Effector memory CD8-positive, alpha-beta T cell (primary cell): ENCODE measurements at regions not wholly inside any gene's neighbourhood (a gene's known extent, or its start where the extent isn't known, plus 50 kb on each side); places are given as distances from the start of the nearest gene placed in this dataset.

ENCODE experiments used
- ATAC-seq: fragments of 150-1000 bp; cut with Tn5 transposase; replicated peaks from 2 replicates; pipeline ENCODE4 v1.10.0; 2021; ENCODE audit warnings: mild to moderate bottlenecking, moderate library complexity
- DNase-seq, 3 experiments: peaks; one replicate each; pipeline ENCODE4 v3.0.0; 2021
- H3K27ac Mint-ChIP-seq, 2 donors: one replicate each; pipeline ENCODE4 v1.8.0; 2022; ENCODE audit warnings: mild to moderate bottlenecking in 2 of 2, mixed read lengths in 2 of 2, moderate library complexity in 2 of 2
- H3K27me3 Mint-ChIP-seq, 2 donors: one replicate each; pipeline ENCODE4 v1.8.0; 2022; ENCODE audit warnings: mixed read lengths in 2 of 2
- H3K36me3 Mint-ChIP-seq: one replicate; pipeline ENCODE4 v1.8.0; 2022; ENCODE audit warnings: mild to moderate bottlenecking, moderate library complexity, mixed read lengths; ENCODE audit not compliant: insufficient read depth
- H3K4me1 Mint-ChIP-seq, 2 donors: one replicate each; pipeline ENCODE4 v1.8.0; 2022; ENCODE audit warnings: low read depth in 2 of 2, mixed read lengths in 2 of 2
- H3K4me3 Mint-ChIP-seq, 2 donors: one replicate each; pipeline ENCODE4 v1.8.0; 2022; ENCODE audit warnings: mild to moderate bottlenecking in 2 of 2, mixed read lengths in 2 of 2, moderate library complexity in 2 of 2
- H3K9me3 Mint-ChIP-seq, 2 donors: one replicate each; pipeline ENCODE4 v1.8.0; 2022; ENCODE audit warnings: mixed read lengths in 2 of 2

DNA sequence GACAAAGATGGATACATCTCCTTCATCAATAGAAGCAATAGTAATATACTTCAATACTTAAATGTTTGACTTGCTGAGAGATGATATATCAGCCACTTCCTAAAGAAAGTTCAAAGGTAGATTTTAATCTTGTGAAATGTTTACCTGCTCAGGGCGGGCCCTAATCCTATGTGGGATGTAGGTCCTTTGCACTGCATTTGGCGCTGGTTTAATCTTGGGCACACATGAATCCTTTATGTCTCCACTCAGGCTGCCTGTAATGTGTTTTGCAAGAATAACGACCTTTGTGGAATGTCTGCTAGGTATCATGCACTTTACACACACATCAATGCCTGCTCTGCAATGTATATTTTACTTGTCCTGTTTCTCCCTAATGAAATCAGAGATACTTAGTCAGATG lies 368.7 kb downstream of the GBA3 start:
- H3K4me1 Mint-ChIP-seq = no peaks in the 10 kb centered on the region
- peaks cover 1 to 27% of the 10 kb centered on the region in 2 donors for H3K9me3 Mint-ChIP-seq
- no peaks in the 10 kb centered on the region for H3K36me3 Mint-ChIP-seq
- no peak for DNase-seq
- H3K27ac Mint-ChIP-seq = no peak overlapping the region
- ATAC-seq = no peak
- no peaks in the 10 kb centered on the region for H3K27me3 Mint-ChIP-seq
- no peak overlapping the region for H3K4me3 Mint-ChIP-seq

DNA sequence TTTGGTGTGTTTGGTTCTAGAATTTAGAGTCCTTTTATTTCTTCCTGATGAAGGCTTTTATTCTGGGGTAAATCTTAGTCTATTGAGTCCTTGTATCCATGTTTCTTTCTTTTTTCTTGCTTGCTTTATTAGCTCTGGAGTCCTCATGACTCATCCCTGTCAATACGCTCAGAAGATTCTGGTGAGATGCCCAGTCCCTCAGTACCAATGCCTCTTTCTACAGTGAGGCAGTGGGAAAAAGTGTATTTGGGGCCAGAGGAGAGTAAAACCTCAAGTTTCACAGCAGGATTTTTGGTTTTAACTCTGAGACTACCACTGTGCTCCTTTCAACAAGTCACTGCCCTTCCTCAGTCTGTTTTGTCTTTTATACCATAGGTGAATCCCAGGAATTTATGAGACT lies 368.0 kb downstream of the GBA3 start:
- DNase-seq (no peak), ATAC-seq (no peak)
- H3K36me3 Mint-ChIP-seq = no peaks in the 10 kb centered on the region
- H3K9me3 Mint-ChIP-seq = peaks cover 1 to 27% of the 10 kb centered on the region in 2 donors
- no peak overlapping the region for H3K27ac Mint-ChIP-seq
- no peaks in the 10 kb centered on the region for H3K27me3 Mint-ChIP-seq
- H3K4me3 Mint-ChIP-seq = no peak overlapping the region
- H3K4me1 Mint-ChIP-seq = no peaks in the 10 kb centered on the region

DNA sequence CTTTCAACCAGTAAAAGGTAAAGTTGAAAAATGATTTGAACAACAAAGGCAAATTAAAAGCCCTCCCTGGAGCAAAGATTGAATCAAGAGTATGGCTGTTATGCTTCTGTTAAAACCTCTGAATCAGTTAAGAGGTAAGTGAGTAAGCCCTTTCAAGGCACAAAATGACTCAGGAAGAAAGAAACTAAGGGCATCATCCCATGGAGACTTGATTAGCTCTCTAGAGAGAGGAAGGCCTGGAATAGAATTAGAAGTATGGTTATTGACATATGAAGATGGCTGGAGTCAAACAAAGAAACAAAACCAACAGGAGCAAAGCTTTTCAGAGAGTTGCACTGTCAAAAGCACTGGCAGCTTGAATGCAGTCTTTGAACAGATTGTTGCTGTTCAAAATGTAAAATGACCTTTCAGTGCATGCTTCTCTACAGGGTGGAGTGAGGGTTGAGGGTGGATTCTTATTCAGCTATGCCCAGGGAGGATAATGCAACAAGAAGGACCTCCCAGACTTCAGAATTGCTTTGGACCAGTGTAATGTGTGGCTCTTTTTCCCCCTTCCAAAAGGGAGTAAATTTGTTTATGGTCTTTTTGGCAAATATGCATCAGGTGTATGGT lies 365.5 kb downstream of the GBA3 start:
- Mint-ChIP-seq H3K4me1 (no peaks in the 10 kb centered on the region), H3K27me3 (no peaks in the 10 kb centered on the region), H3K36me3 (no peaks in the 10 kb centered on the region), H3K9me3 (peaks cover 8 to 27% of the 10 kb centered on the region in 2 donors), H3K27ac (no peak overlapping the region), H3K4me3 (no peak overlapping the region)
- ATAC-seq = no peak
- no peak for DNase-seq

DNA sequence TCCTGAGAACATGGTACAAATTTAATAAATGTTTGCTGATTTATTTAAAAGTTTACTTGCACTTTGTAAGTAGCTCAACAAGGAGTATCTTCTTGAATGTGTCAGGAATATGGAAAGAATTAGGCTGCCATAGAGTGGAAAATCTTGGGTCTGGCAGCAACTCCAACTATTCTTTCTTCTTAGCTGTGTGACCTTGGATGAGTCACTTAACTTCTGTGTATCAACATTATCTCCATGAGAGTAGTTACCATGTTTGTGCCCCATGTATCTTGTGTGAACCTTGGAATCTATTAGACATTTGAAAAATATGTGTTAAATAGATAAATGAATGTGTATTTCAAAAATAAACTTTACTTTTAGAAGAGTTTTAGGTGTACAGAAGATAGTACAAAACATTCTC lies 348.8 kb downstream of the GBA3 start:
- no peak for ATAC-seq
- H3K36me3 Mint-ChIP-seq = no peaks in the 10 kb centered on the region
- H3K27me3 Mint-ChIP-seq = no peaks in the 10 kb centered on the region
- no peak for DNase-seq
- H3K4me3 Mint-ChIP-seq = no peak overlapping the region
- H3K9me3 Mint-ChIP-seq = peaks cover 10 to 14% of the 10 kb centered on the region in 2 donors
- H3K27ac Mint-ChIP-seq = no peak overlapping the region
- no peaks in the 10 kb centered on the region for H3K4me1 Mint-ChIP-seq

DNA sequence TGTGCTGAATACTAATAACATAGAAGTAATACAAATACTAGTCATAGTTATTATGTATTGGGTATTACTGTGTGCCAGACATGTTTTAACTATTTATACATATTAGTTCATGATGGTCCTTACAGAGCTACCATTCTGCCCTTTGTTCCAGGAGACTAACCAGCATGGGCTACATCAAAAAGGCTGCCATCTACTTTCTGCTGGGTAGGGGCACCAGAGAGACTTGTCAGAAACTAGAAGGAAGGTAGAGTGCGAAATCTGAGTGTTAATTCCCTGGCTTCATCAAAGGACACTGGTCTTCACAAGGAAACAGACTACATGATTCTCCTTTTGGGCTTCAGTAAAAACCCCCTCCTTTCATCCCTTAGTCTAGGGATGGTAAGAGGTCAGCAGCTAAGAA lies 347.8 kb downstream of the GBA3 start:
- Mint-ChIP-seq H3K27me3 (no peaks in the 10 kb centered on the region), H3K4me3 (no peak overlapping the region), H3K36me3 (no peaks in the 10 kb centered on the region), H3K27ac (no peak overlapping the region), H3K4me1 (no peaks in the 10 kb centered on the region), H3K9me3 (peaks cover 10 to 14% of the 10 kb centered on the region in 2 donors)
- DNase-seq = no peak
- ATAC-seq = no peak

DNA sequence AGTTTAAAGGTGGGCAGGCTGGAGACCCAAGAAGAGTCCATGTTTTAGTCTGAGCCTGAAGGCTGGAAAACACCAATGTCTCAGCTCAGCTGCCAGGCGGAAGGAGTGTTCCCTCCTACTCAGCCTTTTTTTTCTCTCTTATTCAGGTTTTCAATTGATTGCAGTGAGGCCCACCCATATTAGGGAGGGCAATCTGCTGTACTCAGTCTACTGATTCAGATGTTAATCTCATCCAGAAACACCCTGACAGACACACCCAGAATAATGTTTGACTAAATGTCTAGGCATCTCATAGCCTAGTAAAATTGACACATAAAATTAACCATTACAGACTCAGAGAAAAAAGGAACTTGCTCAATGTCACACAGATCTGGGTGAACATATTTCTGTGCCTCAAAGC lies 347.1 kb downstream of the GBA3 start:
- H3K36me3 Mint-ChIP-seq = no peaks in the 10 kb centered on the region

DNA sequence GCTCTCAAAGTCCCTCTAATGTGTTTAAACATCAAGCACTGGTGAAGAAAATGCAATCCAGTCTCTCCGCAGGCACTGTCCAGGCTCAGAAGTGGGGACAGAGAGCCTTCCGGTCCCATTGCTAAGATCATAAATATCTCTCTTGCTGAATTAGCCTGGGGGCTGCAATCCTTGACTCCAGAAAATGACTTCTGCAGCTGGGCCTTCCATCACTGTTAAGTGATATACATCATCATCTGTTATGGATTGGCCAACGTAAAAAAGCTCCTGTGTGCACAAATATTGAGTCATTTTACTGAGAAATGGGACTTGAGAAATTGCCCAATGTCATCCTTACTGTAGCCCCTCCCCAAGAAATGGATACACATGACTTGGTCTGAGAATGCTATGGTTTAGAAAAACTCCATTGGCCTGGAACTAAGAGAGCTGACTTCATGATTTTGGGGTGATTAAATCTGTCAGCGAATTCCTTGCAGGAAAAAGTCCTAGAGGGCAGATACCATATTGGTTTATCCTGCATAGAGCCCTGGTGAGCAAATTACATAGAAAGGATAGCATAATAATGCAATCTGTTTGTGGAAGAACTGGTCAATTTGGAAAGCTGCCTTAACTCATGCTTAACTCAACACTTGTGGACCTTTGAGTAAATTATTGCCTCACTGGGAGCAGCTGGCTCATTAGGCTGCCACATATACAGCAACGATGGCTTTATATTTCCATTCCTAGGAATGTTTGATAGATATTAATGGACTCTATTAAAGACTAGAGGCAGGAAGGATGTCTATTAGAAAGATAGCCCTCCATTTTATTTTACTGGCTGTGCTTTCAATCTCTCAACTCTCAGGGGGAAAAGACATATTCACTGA lies 346.1 kb downstream of the GBA3 start:
- no peaks in the 10 kb centered on the region for H3K27me3 Mint-ChIP-seq
- H3K36me3 Mint-ChIP-seq = no peaks in the 10 kb centered on the region

More for the DNA sequence above, 347.1 kb downstream of the GBA3 start:
- Mint-ChIP-seq H3K27ac (no peak overlapping the region), H3K4me1 (no peaks in the 10 kb centered on the region), H3K27me3 (no peaks in the 10 kb centered on the region), H3K4me3 (no peak overlapping the region), H3K9me3 (peaks cover 10 to 14% of the 10 kb centered on the region in 2 donors)
- DNase-seq (no peak), ATAC-seq (no peak)

DNA sequence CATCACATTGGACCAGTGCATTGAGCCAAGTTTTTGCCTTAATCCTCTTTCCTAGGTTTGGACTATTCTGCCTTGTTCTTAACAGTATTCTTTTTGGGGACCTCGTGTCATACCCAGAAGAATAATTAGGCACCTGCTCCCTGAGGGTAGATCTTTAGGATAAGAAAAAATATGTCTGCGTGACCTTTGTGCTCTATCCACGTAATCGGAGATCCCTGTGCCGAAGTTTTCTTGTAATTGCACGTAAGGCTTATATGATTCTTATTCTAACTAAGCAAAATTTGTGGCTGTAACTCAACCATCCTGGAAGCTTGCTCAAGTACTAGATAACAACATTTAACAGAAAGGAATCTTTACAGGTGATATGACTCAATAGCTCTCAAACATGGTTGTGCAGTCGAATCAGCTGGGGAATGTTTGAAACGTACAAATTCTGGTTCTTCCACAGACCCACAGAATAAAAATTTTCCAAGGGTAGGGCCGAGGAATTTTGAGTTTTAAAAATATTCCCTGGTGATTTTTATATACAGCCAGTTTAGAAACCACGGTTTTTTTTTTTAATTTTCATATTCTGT lies 344.3 kb downstream of the GBA3 start:
- no peak for ATAC-seq
- peaks cover 3 to 16% of the 10 kb centered on the region in 2 donors for H3K9me3 Mint-ChIP-seq
- no peaks in the 10 kb centered on the region for H3K36me3 Mint-ChIP-seq

More for the DNA sequence above, 346.1 kb downstream of the GBA3 start:
- Mint-ChIP-seq H3K27ac (no peak overlapping the region), H3K4me1 (no peaks in the 10 kb centered on the region), H3K4me3 (no peak overlapping the region), H3K9me3 (peaks cover 10 to 14% of the 10 kb centered on the region in 2 donors)
- DNase-seq = no peak
- no peak for ATAC-seq

DNA sequence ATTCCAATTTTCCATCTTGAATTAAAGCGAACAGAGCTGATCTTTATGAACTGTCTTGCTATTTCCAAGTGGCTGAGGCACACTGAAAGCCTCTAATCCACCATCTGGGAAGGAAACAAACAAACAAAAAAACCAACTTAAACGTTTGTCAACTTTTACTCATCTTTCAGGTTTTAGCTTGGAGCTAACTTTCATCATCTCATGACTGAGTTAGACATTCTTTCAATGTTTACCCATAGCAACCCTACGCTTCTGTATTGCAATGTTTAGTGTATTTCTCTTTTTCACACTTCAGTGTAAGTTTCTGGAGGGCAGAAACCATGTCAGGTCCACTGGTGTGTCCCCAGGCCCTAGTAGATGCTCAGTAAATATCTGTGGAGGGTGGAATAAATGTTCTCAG lies 343.8 kb downstream of the GBA3 start:
- H3K4me3 Mint-ChIP-seq = no peak overlapping the region
- H3K27ac Mint-ChIP-seq = no peak overlapping the region
- ATAC-seq (no peak), DNase-seq (no peak)
- no peaks in the 10 kb centered on the region for H3K4me1 Mint-ChIP-seq
- H3K36me3 Mint-ChIP-seq = no peaks in the 10 kb centered on the region
- H3K9me3 Mint-ChIP-seq = peaks cover 3 to 16% of the 10 kb centered on the region in 2 donors
- no peaks in the 10 kb centered on the region for H3K27me3 Mint-ChIP-seq

More for the DNA sequence above, 344.3 kb downstream of the GBA3 start:
- no peak for DNase-seq
- Mint-ChIP-seq H3K27me3 (no peaks in the 10 kb centered on the region), H3K27ac (no peak overlapping the region), H3K4me1 (no peaks in the 10 kb centered on the region), H3K4me3 (no peak overlapping the region)

DNA sequence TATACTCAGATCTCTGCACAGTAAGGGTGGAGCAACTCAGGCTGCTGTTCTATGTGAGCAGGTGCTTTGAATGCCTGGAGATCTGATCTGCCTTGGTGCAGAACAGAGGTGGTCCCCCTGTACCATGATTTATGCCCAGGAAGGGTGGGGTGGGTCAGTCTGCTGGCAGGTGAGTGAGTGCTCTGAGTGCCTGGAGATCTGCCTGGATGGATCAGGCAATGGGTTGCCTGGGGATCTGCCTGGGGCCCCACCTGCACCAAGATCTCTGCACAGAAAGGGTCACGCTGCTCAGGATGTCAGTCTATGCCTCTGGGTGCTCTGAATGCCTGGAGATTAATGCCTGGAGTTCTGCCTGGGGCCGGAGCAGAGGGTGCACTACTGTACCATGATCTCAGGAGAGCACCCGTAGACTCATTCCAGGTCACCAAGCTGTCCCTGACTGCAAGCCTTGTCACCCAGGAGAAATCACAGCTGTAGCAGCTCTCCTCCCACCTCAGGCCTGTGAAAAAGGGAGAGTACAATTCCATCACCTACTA lies 342.9 kb downstream of the GBA3 start:
- no peaks in the 10 kb centered on the region for H3K36me3 Mint-ChIP-seq
- H3K27me3 Mint-ChIP-seq = no peaks in the 10 kb centered on the region
- ATAC-seq (no peak), DNase-seq (no peak)
- H3K9me3 Mint-ChIP-seq = peaks cover 3 to 16% of the 10 kb centered on the region in 2 donors
- no peak overlapping the region for H3K27ac Mint-ChIP-seq
- no peaks in the 10 kb centered on the region for H3K4me1 Mint-ChIP-seq
- no peak overlapping the region for H3K4me3 Mint-ChIP-seq

DNA sequence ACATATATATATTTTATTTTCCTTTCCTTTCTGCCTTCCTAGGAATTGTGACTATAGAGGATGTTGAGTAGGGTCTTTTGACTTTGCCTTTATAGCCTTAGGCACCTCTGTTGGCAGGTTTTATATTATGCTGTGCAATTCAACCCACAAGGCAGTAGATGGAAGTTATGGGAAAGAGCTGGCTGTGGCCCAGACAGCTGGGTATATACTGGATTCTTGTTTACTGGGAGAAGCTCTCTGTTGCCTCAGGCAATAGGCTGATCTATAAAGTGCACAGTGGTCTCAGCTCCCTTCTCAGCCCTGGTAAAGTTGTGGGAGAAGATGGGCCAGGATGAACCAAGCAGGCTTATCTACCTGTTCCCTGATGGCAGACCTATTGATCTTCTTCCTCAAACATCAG lies 342.0 kb downstream of the GBA3 start:
- H3K9me3 Mint-ChIP-seq = peaks cover 3 to 8% of the 10 kb centered on the region in 2 donors

DNA sequence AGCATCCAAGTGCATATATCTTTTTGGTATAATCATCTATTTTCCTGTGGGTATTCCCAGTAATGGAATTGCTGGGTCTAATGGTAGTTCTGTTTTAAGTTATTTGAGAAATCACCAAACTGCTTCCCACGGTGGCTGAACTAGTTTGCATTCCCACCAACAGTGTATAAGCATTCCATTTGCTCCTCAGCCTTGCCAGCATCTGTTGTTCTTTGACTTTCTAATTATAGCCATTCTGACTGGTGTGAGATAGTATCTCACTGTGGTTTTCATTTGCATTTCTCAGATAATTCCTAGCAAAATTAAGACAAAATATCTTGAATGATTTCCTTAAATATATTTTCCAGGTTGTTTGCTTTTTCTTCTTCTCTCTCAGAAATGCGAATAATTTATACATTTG lies 341.1 kb downstream of the GBA3 start:
- DNase-seq = no peak
- Mint-ChIP-seq H3K27me3 (no peaks in the 10 kb centered on the region), H3K4me3 (no peak overlapping the region), H3K9me3 (peaks cover 3 to 8% of the 10 kb centered on the region in 2 donors), H3K27ac (no peak overlapping the region), H3K4me1 (no peaks in the 10 kb centered on the region), H3K36me3 (no peaks in the 10 kb centered on the region)
- no peak for ATAC-seq

More for the DNA sequence above, 342.0 kb downstream of the GBA3 start:
- Mint-ChIP-seq H3K27me3 (no peaks in the 10 kb centered on the region), H3K4me3 (no peak overlapping the region), H3K27ac (no peak overlapping the region), H3K4me1 (no peaks in the 10 kb centered on the region), H3K36me3 (no peaks in the 10 kb centered on the region)
- no peak for ATAC-seq
- no peak for DNase-seq

DNA sequence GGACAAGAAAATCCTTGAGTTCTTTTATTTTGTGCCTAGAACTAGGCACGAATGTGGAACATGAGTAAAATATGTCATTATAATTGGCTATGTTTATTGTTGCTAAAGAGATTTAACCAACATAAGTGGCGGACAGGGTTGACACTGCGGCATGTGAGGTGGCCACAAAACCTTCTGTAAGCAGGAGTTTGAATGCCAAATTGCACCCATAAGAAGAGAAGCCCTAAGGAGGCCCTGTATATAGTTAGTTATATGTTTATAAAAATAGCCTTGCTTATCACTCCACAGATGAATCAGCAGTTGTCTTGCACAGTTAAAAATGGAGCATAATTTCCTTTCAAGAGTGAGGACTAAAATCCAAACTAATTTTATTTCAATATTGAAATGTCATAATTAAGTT lies 336.1 kb downstream of the GBA3 start:
- H3K4me1 Mint-ChIP-seq = no peaks in the 10 kb centered on the region

More for the DNA sequence above, 336.1 kb downstream of the GBA3 start:
- Mint-ChIP-seq H3K4me3 (no peak overlapping the region), H3K27ac (no peak overlapping the region), H3K36me3 (no peaks in the 10 kb centered on the region), H3K27me3 (no peaks in the 10 kb centered on the region), H3K9me3 (peaks cover 8 to 13% of the 10 kb centered on the region in 2 donors)
- ATAC-seq (no peak), DNase-seq (no peak)
